HL-60 (cell line): ENCODE measurements at regions not wholly inside any gene's neighbourhood (a gene's known extent, or its start where the extent isn't known, plus 50 kb on each side); places are given as distances from the start of the nearest gene placed in this dataset.

ENCODE experiments used
- DNase-seq, 2 experiments: peaks; one replicate each; pipeline ENCODE4 v3.0.0-alpha.2; 2010 to 2020; ENCODE audit warnings: low read depth in 1 of 2, low spot score in 1 of 2
- H3K27ac ChIP-seq: fragments of 250-450 bp; sonication (Bioruptor Pico); replicated peaks from 2 replicates; pipeline ENCODE4 v1.5.1; 2020; ENCODE audit warnings: mild to moderate bottlenecking, moderate library complexity
- H3K27me3 ChIP-seq: fragments of 250-450 bp; sonication (Bioruptor Pico); 2 replicates; pipeline ENCODE4 v1.5.1; 2021; ENCODE audit warnings: mild to moderate bottlenecking, moderate library complexity; ENCODE audit not compliant: insufficient read depth, poor library complexity, severe bottlenecking
- H3K4me3 ChIP-seq: replicated peaks from 2 replicates; pipeline ENCODE4 v1.5.1; 2011; ENCODE audit warnings: mild to moderate bottlenecking, control low read depth, low read length; ENCODE audit not compliant: insufficient read depth
- CTCF ChIP-seq: IDR thresholded peaks from one replicate; pipeline ENCODE4 v1.5.1; 2011; ENCODE audit warnings: low read length, control low read depth, inconsistent platforms; ENCODE audit not compliant: insufficient read depth
- GABPA ChIP-seq: IDR thresholded peaks from 2 replicates; pipeline ENCODE4 v1.6.1; 2012; ENCODE audit warnings: low read depth
- POLR2AphosphoS5 ChIP-seq: IDR thresholded peaks from 2 replicates; pipeline ENCODE4 v1.6.1; 2012; ENCODE audit warnings: low read depth
- REST ChIP-seq: IDR thresholded peaks from 2 replicates; pipeline ENCODE4 v1.6.1; 2012; ENCODE audit warnings: low read depth; ENCODE audit not compliant: insufficient replicate concordance
- SPI1 ChIP-seq: IDR thresholded peaks from 2 replicates; pipeline ENCODE4 v1.6.1; 2012; ENCODE audit warnings: low read depth, mild to moderate bottlenecking, borderline replicate concordance

- Histone ChIP-seq H3K27me3 (no peaks in the 10 kb centered on the region), H3K27ac (no peak overlapping the region), H3K4me3 (no peak overlapping the region)
- no peak for DNase-seq
- TF ChIP-seq REST (no peak), GABPA (no peak), CTCF (no peak), POLR2AphosphoS5 (no peak), SPI1 (no peak)
Observed at GRCh38 chr20:57007171-57007540, 259.3 kb downstream of the BMP7 start.

- peaks cover 7% of the 10 kb centered on the region for H3K27me3 ChIP-seq
- TF ChIP-seq CTCF (no peak), POLR2AphosphoS5 (no peak), SPI1 (no peak), REST (no peak), GABPA (no peak)
- no peak for DNase-seq
- H3K27ac ChIP-seq: no peak overlapping the region
- no peak overlapping the region for H3K4me3 ChIP-seq
Observed at GRCh38 chr20:57008217-57008616, 258.2 kb downstream of the BMP7 start.

GRCh38 chr20:57009355-57009754 lies 257.1 kb downstream of the BMP7 start:
- no peak for TF ChIP-seq SPI1
- no peak for TF ChIP-seq CTCF
- TF ChIP-seq REST: no peak
- no peak for TF ChIP-seq POLR2AphosphoS5
- no peak for TF ChIP-seq GABPA
- DNase-seq: no peak
- Histone ChIP-seq H3K27me3 (peaks cover 10% of the 10 kb centered on the region), H3K4me3 (no peak overlapping the region), H3K27ac (no peak overlapping the region)
